SK-N-SH (cell line): ENCODE measurements at regions not wholly inside any gene's neighbourhood (a gene's known extent, or its start where the extent isn't known, plus 50 kb on each side); places are given as distances from the start of the nearest gene placed in this dataset.

Experiments used
- CTCF ChIA-PET: fragments of 300-600, 350-600 bp; formaldehyde crosslinking; extraction: SDS; loops from one replicate; lab custom pipeline; 2021; lab: Yijun Ruan, JAX
- POLR2A ChIA-PET: fragments of 350-600 bp; sonication (Branson Sonifier 250); formaldehyde crosslinking; extraction: SDS; loops from one replicate; lab custom pipeline; 2020; ENCODE audit warnings: antibody characterized with exemption, inconsistent platforms; lab: Yijun Ruan, JAX
- DNase-seq: peaks from one replicate; pipeline ENCODE4 v3.0.0; 2012
- H2AFZ ChIP-seq: fragments of 200-600 bp; sonication (generic); 2 replicates; pipeline ENCODE4 v1.8.1; 2016; ENCODE audit warnings: antibody characterized with exemption, mild to moderate bottlenecking, low read depth
- H3F3A ChIP-seq: fragments of 200-600 bp; sonication (generic); replicated peaks from 2 replicates; pipeline ENCODE3; 2016; ENCODE audit warnings: antibody characterized with exemption, mild to moderate bottlenecking; ENCODE audit not compliant: insufficient read depth
- H3K27ac ChIP-seq, 2 experiments: fragments of 200-500 bp in 1 of 2; fragments of 200-600 bp in 1 of 2; sonication (Bioruptor generic) in 1 of 2; sonication (generic), shearing (Covaris generic) in 1 of 2; 2 replicates each; pipeline versions ENCODE4 v1.5.1 to v1.6.1; 2014 to 2016; ENCODE audit warnings: low read depth in 2 of 2, inconsistent platforms in 1 of 2, low read length in 1 of 2, mild to moderate bottlenecking in 1 of 2, mixed read lengths in 1 of 2
- H3K27me3 ChIP-seq: fragments of 200-600 bp; sonication (generic), shearing (Covaris generic); 2 replicates; pipeline ENCODE4 v1.6.1; 2016; ENCODE audit warnings: mixed run types; ENCODE audit not compliant: insufficient read depth
- H3K36me3 ChIP-seq, 2 experiments: fragments of 200-500 bp in 1 of 2; fragments of 200-600 bp in 1 of 2; sonication (Bioruptor generic) in 1 of 2; sonication (generic) in 1 of 2; replicated peaks in 1 of 2; 2 replicates each; pipeline versions ENCODE3 to v1.5.1; 2014 to 2016; ENCODE audit warnings: low read length in 1 of 2, mild to moderate bottlenecking in 1 of 2; ENCODE audit not compliant: insufficient read depth in 2 of 2, control insufficient read depth in 1 of 2
- H3K4me1 ChIP-seq, 2 experiments: fragments of 200-500 bp in 1 of 2; fragments of 200-600 bp in 1 of 2; sonication (Bioruptor generic) in 1 of 2; sonication (generic), shearing (Covaris generic) in 1 of 2; 2 replicates each; pipeline versions ENCODE4 v1.5.1 to v1.6.1; 2014 to 2016; ENCODE audit warnings: low read depth in 1 of 2, low read length in 1 of 2, mixed run types in 1 of 2; ENCODE audit not compliant: insufficient read depth in 2 of 2, control insufficient read depth in 1 of 2
- H3K4me2 ChIP-seq: fragments of 200-600 bp; sonication (generic), shearing (Covaris generic); 2 replicates; pipeline ENCODE4 v1.6.1; 2017; ENCODE audit warnings: mixed run types
- H3K4me3 ChIP-seq, 2 experiments: fragments of 200-500 bp in 1 of 2; fragments of 200-600 bp in 1 of 2; sonication (Bioruptor generic) in 1 of 2; sonication (generic), shearing (Covaris generic) in 1 of 2; 2 replicates each; pipeline versions ENCODE4 v1.5.1 to v1.8.1; 2014 to 2016; ENCODE audit warnings: low read depth in 2 of 2, inconsistent platforms in 1 of 2, low read length in 1 of 2, mild to moderate bottlenecking in 1 of 2, mixed read lengths in 1 of 2, moderate library complexity in 1 of 2
- H3K79me2 ChIP-seq: fragments of 200-600 bp; sonication (generic); 2 replicates; pipeline ENCODE4 v1.8.1; 2017; ENCODE audit warnings: mild to moderate bottlenecking; ENCODE audit not compliant: insufficient read depth
- H3K9ac ChIP-seq: fragments of 200-600 bp; sonication (generic); 2 replicates; pipeline ENCODE4 v1.6.1; 2017; ENCODE audit warnings: mixed run types
- H3K9me2 ChIP-seq: fragments of 200-600 bp; sonication (generic); 2 replicates; pipeline ENCODE4 v1.6.1; 2017; ENCODE audit warnings: mixed run types
- H3K9me3 ChIP-seq: fragments of 200-600 bp; sonication (generic); 2 replicates; pipeline ENCODE4 v1.6.1; 2017; ENCODE audit warnings: mixed run types, mild to moderate bottlenecking, moderate library complexity
- H4K20me1 ChIP-seq: fragments of 200-600 bp; sonication (generic); 2 replicates; pipeline ENCODE4 v1.6.1; 2017; ENCODE audit warnings: mild to moderate bottlenecking, mixed run types; ENCODE audit not compliant: insufficient read depth
- ELF1 ChIP-seq: IDR thresholded peaks from 2 replicates; pipeline ENCODE4 v1.4.0; 2012
- EZH2phosphoT487 ChIP-seq: fragments of 200-600 bp; sonication (generic); IDR thresholded peaks from 2 replicates; pipeline ENCODE4 v1.6.1; 2017; ENCODE audit warnings: low read depth, mixed run types, mild to moderate bottlenecking, antibody characterized with exemption, moderate library complexity, borderline replicate concordance
- FOSL2 ChIP-seq: IDR thresholded peaks from 2 replicates; pipeline ENCODE4 v1.4.0; 2012; ENCODE audit warnings: low read depth, mild to moderate bottlenecking, moderate library complexity, borderline replicate concordance
- GATA2 ChIP-seq: sonication (generic); formaldehyde crosslinking; IDR thresholded peaks from 2 replicates; pipeline ENCODE4 v1.5.0; 2020; ENCODE audit warnings: mild to moderate bottlenecking, missing genetic modification reagents
- IRF3 ChIP-seq: fragments of 150-350 bp; IDR thresholded peaks from 2 replicates; pipeline ENCODE4 v1.6.1; 2016; ENCODE audit warnings: mild to moderate bottlenecking, low read depth, low read length
- JUND ChIP-seq: IDR thresholded peaks from 2 replicates; pipeline ENCODE4 v1.4.0; 2012
- RCOR1 ChIP-seq: fragments of 150-350 bp; IDR thresholded peaks from 2 replicates; pipeline ENCODE4 v1.6.1; 2017; ENCODE audit warnings: antibody characterized with exemption, low read length
- REST ChIP-seq: IDR thresholded peaks from 2 replicates; pipeline ENCODE4 v1.6.1; 2012; ENCODE audit warnings: mild to moderate bottlenecking, low read depth, low read length, moderate library complexity
- RFX5 ChIP-seq: IDR thresholded peaks from 2 replicates; pipeline ENCODE4 v1.6.1; 2012; ENCODE audit warnings: mild to moderate bottlenecking, improper control_type of control experiment, low read length
- RXRA ChIP-seq: IDR thresholded peaks from 2 replicates; pipeline ENCODE4 v1.4.0; 2012; ENCODE audit warnings: low read depth, mild to moderate bottlenecking, borderline replicate concordance
- SMC3 ChIP-seq: IDR thresholded peaks from 2 replicates; pipeline ENCODE4 v1.6.1; 2012; ENCODE audit warnings: low read depth, low read length, improper control_type of control experiment
- TCF12 ChIP-seq: IDR thresholded peaks from 2 replicates; pipeline ENCODE4 v1.4.0; 2012
- TEAD4 ChIP-seq: IDR thresholded peaks from 2 replicates; pipeline ENCODE4 v1.4.0; 2012; ENCODE audit warnings: mild to moderate bottlenecking, borderline replicate concordance; ENCODE audit not compliant: insufficient read depth
- USF2 ChIP-seq: fragments of 150-350 bp; IDR thresholded peaks from 2 replicates; pipeline ENCODE4 v1.6.1; 2017; ENCODE audit warnings: antibody characterized with exemption, low read length, low read depth, borderline replicate concordance
- YY1 ChIP-seq: IDR thresholded peaks from 2 replicates; pipeline ENCODE4 v1.4.0; 2012; ENCODE audit warnings: low read depth, mild to moderate bottlenecking
- WGBS: methylation state at CpG from one replicate; pipeline ENCODE4 v1.1.6; 2017; ENCODE audit warnings: low lambda C conversion rate; 5-methylcytosine and 5-hydroxymethylcytosine counted together

- Histone ChIP-seq H3K4me2 (no peak overlapping the region), H3K9me2 (no peaks in the 10 kb centered on the region), H3K27ac (no peak overlapping the region), H3F3A (peaks cover 10% of the 10 kb centered on the region), H3K4me3 (no peak overlapping the region), H3K4me1 (peaks cover 3 to 5% of the 10 kb centered on the region in 2 experiments; a peak in 3 of 4 replicates), H3K36me3 (no peaks in the 10 kb centered on the region), H3K79me2 (no peaks in the 10 kb centered on the region), H4K20me1 (no peaks in the 10 kb centered on the region), H2AFZ (no peak overlapping the region), H3K27me3 (no peaks in the 10 kb centered on the region), H3K9ac (no peak overlapping the region), H3K9me3 (no peaks in the 10 kb centered on the region)
- ChIA-PET CTCF (interaction anchor here (0.5 kb wide), 1 partner anchor 71 kb away, joined by 4 read pairs; no protein-coding TSS in a partner anchor), POLR2A (no interaction called here)
- TF ChIP-seq YY1 (no peak), TEAD4 (no peak), FOSL2 (no peak), EZH2phosphoT487 (no peak), ELF1 (no peak), REST (no peak), SMC3 (no peak), RXRA (no peak), RFX5 (no peak), USF2 (no peak), IRF3 (no peak), JUND (no peak), GATA2 (CRISPR knock-in tag) (no peak)
- no peak for DNase-seq
These were observed 159.8 kb upstream of the CCDC68 start for GRCh38 chr18:55119016-55119415.

- no peaks in the 10 kb centered on the region for H3K36me3 ChIP-seq
- no peak overlapping the region for H2AFZ ChIP-seq
- 49% methylated on average over 3 of the region's 3 CpGs for WGBS
- TF ChIP-seq TCF12 (peak; percentile 55; the same call in 1 of the 2 replicates), RCOR1 (no peak)
- no peak overlapping the region for H3K4me3 ChIP-seq
- ChIA-PET POLR2A (no interaction called here), CTCF (no interaction called here)
- H3K9me3 ChIP-seq = no peaks in the 10 kb centered on the region
- H3K27me3 ChIP-seq = no peaks in the 10 kb centered on the region
- no peaks in the 10 kb centered on the region for H3K79me2 ChIP-seq
- no peak overlapping the region for H3K9ac ChIP-seq
- peaks cover 5% of the 10 kb centered on the region for H3F3A ChIP-seq
- H3K4me1 ChIP-seq = peaks cover 0 to 3% of the 10 kb centered on the region in 2 experiments; a peak in 2 of 4 replicates
- H3K27ac ChIP-seq = peak overlapping the region in 1 of 2 experiments; percentile 55; a peak in 1 of 4 replicates
- no peaks in the 10 kb centered on the region for H4K20me1 ChIP-seq
- no peak overlapping the region for H3K4me2 ChIP-seq
- DNase-seq = no peak
- no peaks in the 10 kb centered on the region for H3K9me2 ChIP-seq
These were observed 157.6 kb upstream of the CCDC68 start for GRCh38 chr18:55116863-55117262.
